Neural cell (in vitro differentiated cells): ENCODE measurements at regions not wholly inside any gene's neighbourhood (a gene's known extent, or its start where the extent isn't known, plus 50 kb on each side); places are given as distances from the start of the nearest gene placed in this dataset.

Experiments
- H2AFZ ChIP-seq: fragments of 200-600, 300-800 bp; sonication (generic), shearing (Covaris generic); 2 replicates; pipeline ENCODE4 v1.6.0; 2014; ENCODE audit warnings: low read depth, mild to moderate bottlenecking, antibody characterized with exemption, low read length, moderate library complexity
- H3F3A ChIP-seq: fragments of 200-600 bp; shearing (Covaris generic); 2 replicates; pipeline ENCODE4 v1.6.1; 2016; ENCODE audit warnings: mild to moderate bottlenecking, moderate library complexity, mixed read lengths, antibody characterized with exemption, low read length; ENCODE audit not compliant: insufficient read depth, poor library complexity, severe bottlenecking
- H3K27ac ChIP-seq: fragments of 200-600, 300-800 bp; sonication (generic), shearing (Covaris generic); 2 replicates; pipeline ENCODE4 v1.5.1; 2014; ENCODE audit warnings: mild to moderate bottlenecking, low read length, moderate library complexity
- H3K27me3 ChIP-seq: fragments of 300-800, 200-600 bp; sonication (generic), shearing (Covaris generic); 2 replicates; pipeline ENCODE4 v1.6.0; 2014; ENCODE audit warnings: mild to moderate bottlenecking, low read depth, low read length, moderate library complexity; ENCODE audit not compliant: insufficient read depth
- H3K36me3 ChIP-seq: fragments of 300-800, 200-600 bp; sonication (generic), shearing (Covaris generic); 2 replicates; pipeline ENCODE4 v1.5.1; 2014; ENCODE audit warnings: mild to moderate bottlenecking, antibody characterized with exemption, low read length, moderate library complexity; ENCODE audit not compliant: insufficient read depth
- H3K4me2 ChIP-seq: fragments of 300-800, 200-600 bp; sonication (generic), shearing (Covaris generic); 2 replicates; pipeline ENCODE4 v1.6.0; 2014; ENCODE audit warnings: mild to moderate bottlenecking, low read length
- H3K4me3 ChIP-seq: fragments of 300-800, 200-600 bp; sonication (generic), shearing (Covaris generic); 2 replicates; pipeline ENCODE4 v1.5.1; 2014; ENCODE audit warnings: mild to moderate bottlenecking, low read length, moderate library complexity
- H3K79me2 ChIP-seq: fragments of 200-600 bp; shearing (Covaris generic); replicated peaks from 2 replicates; pipeline ENCODE4 v1.6.0; 2014; ENCODE audit warnings: mild to moderate bottlenecking, low read length, moderate library complexity; ENCODE audit not compliant: insufficient read depth
- H3K9ac ChIP-seq: fragments of 300-800, 200-600 bp; sonication (generic), shearing (Covaris generic); 2 replicates; pipeline ENCODE4 v1.6.1; 2016; ENCODE audit warnings: mild to moderate bottlenecking, low read length, mixed read lengths
- H3K9me2 ChIP-seq: fragments of 200-600 bp; shearing (Covaris generic); 2 replicates; pipeline ENCODE4 v1.6.1; 2016; ENCODE audit warnings: mild to moderate bottlenecking, low read length, mixed read lengths; ENCODE audit not compliant: insufficient read depth
- H3K9me3 ChIP-seq: fragments of 200-600, 300-800 bp; sonication (generic), shearing (Covaris generic); 2 replicates; pipeline ENCODE4 v1.6.1; 2016; ENCODE audit warnings: mild to moderate bottlenecking, mixed run types, low read length, moderate library complexity, mixed read lengths
- H4K20me1 ChIP-seq: fragments of 200-600 bp; shearing (Covaris generic); 2 replicates; pipeline ENCODE4 v1.6.1; 2016; ENCODE audit warnings: mild to moderate bottlenecking, mixed run types; ENCODE audit not compliant: insufficient read depth
- EP300 ChIP-seq: fragments of 450-650 bp; conservative IDR thresholded peaks from 2 replicates; pipeline ENCODE4 v1.6.1; 2014; ENCODE audit warnings: antibody characterized with exemption, mild to moderate bottlenecking, moderate library complexity; ENCODE audit not compliant: poor library complexity, severe bottlenecking
- EZH2 ChIP-seq: fragments of 200-600, 300-800 bp; shearing (Covaris generic), sonication (generic); IDR thresholded peaks from 2 replicates; pipeline ENCODE4 v1.6.1; 2014; ENCODE audit warnings: antibody characterized with exemption, low read length, borderline replicate concordance, mild to moderate bottlenecking; ENCODE audit not compliant: insufficient read depth, poor library complexity, severe bottlenecking
- MXI1 ChIP-seq: fragments of 450-650 bp; conservative IDR thresholded peaks from 2 replicates; pipeline ENCODE4 v1.6.1; 2014; ENCODE audit warnings: antibody characterized with exemption, mild to moderate bottlenecking; ENCODE audit not compliant: poor library complexity, severe bottlenecking
- POLR2AphosphoS5 ChIP-seq: IDR thresholded peaks from 2 replicates; pipeline ENCODE4 v1.6.1; 2012
- RAD21 ChIP-seq: fragments of 450-650 bp; conservative IDR thresholded peaks from 2 replicates; pipeline ENCODE4 v1.6.1; 2014; ENCODE audit warnings: antibody characterized with exemption, mild to moderate bottlenecking, moderate library complexity
- SMC3 ChIP-seq: fragments of 450-650 bp; conservative IDR thresholded peaks from 2 replicates; pipeline ENCODE4 v1.6.1; 2014; ENCODE audit warnings: antibody characterized with exemption, mild to moderate bottlenecking, moderate library complexity; ENCODE audit not compliant: poor library complexity
- TAF1 ChIP-seq: IDR thresholded peaks from 2 replicates; pipeline ENCODE4 v1.6.1; 2012; ENCODE audit warnings: low read depth
- TF ChIP-seq, protein P1 (sequence below): fragments of 450-650 bp; IDR thresholded peaks from 2 replicates; pipeline ENCODE4 v1.5.1; 2014; ENCODE audit warnings: antibody characterized with exemption, mild to moderate bottlenecking, moderate library complexity; ENCODE audit not compliant: poor library complexity, severe bottlenecking
- TF ChIP-seq, protein P2 (sequence below): IDR thresholded peaks from 2 replicates; pipeline ENCODE4 v1.6.1; 2012; ENCODE audit warnings: borderline replicate concordance

DNA sequence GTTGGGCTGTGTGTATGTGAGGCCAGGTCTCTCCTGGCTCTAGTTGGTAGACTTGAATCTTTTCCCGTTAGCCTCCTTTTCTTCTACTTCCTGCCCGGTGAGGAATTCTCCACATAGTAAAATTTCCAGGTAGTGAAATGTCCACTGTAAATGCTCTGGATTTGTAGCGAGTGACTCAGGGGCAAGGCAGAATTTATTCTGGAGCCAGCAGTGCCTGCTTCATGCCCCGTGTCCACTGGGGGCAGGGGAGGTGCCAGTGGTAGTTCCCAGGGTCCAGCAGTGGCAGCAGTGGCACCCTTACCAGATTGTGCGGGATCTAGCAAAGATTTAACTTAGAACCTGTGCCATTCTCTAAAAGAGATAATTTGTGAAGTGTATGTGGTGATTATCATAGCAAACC, 74.5 kb upstream of the USP24 start:
- Histone ChIP-seq H3K4me2 (no peak overlapping the region), H3K27me3 (no peaks in the 10 kb centered on the region), H4K20me1 (no peaks in the 10 kb centered on the region), H3K79me2 (no peaks in the 10 kb centered on the region), H3K4me3 (no peak overlapping the region), H3K9ac (no peak overlapping the region), H3K9me3 (no peaks in the 10 kb centered on the region), H3K36me3 (no peaks in the 10 kb centered on the region), H3K27ac (no peak overlapping the region), H2AFZ (no peak overlapping the region), H3F3A (no peaks in the 10 kb centered on the region), H3K9me2 (no peaks in the 10 kb centered on the region)
- TF ChIP-seq EZH2 (no peak), RAD21 (no peak), SMC3 (no peak), POLR2AphosphoS5 (no peak), TAF1 (no peak), EP300 (no peak), MXI1 (no peak)
- TF ChIP-seq, protein P1, sequence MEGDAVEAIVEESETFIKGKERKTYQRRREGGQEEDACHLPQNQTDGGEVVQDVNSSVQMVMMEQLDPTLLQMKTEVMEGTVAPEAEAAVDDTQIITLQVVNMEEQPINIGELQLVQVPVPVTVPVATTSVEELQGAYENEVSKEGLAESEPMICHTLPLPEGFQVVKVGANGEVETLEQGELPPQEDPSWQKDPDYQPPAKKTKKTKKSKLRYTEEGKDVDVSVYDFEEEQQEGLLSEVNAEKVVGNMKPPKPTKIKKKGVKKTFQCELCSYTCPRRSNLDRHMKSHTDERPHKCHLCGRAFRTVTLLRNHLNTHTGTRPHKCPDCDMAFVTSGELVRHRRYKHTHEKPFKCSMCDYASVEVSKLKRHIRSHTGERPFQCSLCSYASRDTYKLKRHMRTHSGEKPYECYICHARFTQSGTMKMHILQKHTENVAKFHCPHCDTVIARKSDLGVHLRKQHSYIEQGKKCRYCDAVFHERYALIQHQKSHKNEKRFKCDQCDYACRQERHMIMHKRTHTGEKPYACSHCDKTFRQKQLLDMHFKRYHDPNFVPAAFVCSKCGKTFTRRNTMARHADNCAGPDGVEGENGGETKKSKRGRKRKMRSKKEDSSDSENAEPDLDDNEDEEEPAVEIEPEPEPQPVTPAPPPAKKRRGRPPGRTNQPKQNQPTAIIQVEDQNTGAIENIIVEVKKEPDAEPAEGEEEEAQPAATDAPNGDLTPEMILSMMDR: no peak
- TF ChIP-seq, protein P2, sequence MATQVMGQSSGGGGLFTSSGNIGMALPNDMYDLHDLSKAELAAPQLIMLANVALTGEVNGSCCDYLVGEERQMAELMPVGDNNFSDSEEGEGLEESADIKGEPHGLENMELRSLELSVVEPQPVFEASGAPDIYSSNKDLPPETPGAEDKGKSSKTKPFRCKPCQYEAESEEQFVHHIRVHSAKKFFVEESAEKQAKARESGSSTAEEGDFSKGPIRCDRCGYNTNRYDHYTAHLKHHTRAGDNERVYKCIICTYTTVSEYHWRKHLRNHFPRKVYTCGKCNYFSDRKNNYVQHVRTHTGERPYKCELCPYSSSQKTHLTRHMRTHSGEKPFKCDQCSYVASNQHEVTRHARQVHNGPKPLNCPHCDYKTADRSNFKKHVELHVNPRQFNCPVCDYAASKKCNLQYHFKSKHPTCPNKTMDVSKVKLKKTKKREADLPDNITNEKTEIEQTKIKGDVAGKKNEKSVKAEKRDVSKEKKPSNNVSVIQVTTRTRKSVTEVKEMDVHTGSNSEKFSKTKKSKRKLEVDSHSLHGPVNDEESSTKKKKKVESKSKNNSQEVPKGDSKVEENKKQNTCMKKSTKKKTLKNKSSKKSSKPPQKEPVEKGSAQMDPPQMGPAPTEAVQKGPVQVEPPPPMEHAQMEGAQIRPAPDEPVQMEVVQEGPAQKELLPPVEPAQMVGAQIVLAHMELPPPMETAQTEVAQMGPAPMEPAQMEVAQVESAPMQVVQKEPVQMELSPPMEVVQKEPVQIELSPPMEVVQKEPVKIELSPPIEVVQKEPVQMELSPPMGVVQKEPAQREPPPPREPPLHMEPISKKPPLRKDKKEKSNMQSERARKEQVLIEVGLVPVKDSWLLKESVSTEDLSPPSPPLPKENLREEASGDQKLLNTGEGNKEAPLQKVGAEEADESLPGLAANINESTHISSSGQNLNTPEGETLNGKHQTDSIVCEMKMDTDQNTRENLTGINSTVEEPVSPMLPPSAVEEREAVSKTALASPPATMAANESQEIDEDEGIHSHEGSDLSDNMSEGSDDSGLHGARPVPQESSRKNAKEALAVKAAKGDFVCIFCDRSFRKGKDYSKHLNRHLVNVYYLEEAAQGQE: no peak

DNA sequence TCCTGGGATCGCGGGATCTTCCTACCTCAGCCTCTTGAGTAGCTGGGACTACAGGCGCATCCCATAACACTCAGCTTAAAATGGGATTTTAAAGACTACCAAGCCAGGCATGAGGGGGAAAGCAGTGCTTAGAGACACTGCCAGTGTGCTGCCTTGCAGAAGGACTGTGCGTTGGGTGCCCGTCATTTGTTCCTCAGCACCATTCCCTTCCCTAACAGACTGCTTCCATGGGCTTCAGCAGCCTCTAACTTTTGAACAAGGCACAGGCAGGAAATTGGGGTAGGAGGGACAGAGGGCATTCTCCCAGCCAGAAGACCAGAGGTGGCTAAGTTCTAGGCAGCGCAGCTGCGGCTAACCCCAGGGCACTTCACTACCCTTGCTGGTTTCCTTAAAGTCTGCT, 73.9 kb upstream of the USP24 start:
- H3K4me3 ChIP-seq: no peak overlapping the region
- TF ChIP-seq RAD21: no peak
- no peak for TF ChIP-seq EP300
- TF ChIP-seq, protein P2: no peak
- TF ChIP-seq TAF1: no peak
- TF ChIP-seq, protein P1: no peak
- TF ChIP-seq POLR2AphosphoS5: no peak
- TF ChIP-seq SMC3: no peak
- TF ChIP-seq EZH2: no peak
- no peak for TF ChIP-seq MXI1
- no peaks in the 10 kb centered on the region for H3K36me3 ChIP-seq

More for the DNA sequence above, 73.9 kb upstream of the USP24 start:
- no peaks in the 10 kb centered on the region for H3K27me3 ChIP-seq
- H3K9me2 ChIP-seq: no peaks in the 10 kb centered on the region
- no peaks in the 10 kb centered on the region for H3F3A ChIP-seq
- H4K20me1 ChIP-seq: no peaks in the 10 kb centered on the region
- no peaks in the 10 kb centered on the region for H3K9me3 ChIP-seq
- H3K9ac ChIP-seq: no peak overlapping the region
- H3K27ac ChIP-seq: no peak overlapping the region
- H3K79me2 ChIP-seq: no peaks in the 10 kb centered on the region
- H3K4me2 ChIP-seq: no peak overlapping the region
- H2AFZ ChIP-seq: no peak overlapping the region
